ENCODE measurements at regions not wholly inside any gene's neighbourhood (a gene's known extent, or its start where the extent isn't known, plus 50 kb on each side); places are given as distances from the start of the nearest gene placed in this dataset.

DNA sequence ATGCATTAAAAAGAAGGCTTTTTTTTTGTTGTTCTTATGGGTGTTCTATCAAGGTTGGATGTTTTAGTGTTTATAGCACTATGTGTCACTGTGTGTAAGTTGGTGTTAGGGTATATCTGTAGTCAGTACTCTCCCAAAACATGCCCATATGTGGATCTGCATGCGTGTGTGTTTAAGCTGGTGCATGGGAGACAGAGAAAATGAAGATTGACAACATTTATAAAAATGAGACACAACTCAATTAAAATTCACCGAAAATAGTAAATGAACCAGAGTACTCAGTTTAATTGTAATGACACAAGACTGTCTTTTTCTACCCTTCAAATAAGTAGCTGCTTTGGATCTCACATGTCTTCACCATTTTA lies 323.4 kb downstream of the TMEM161B start:
- ATAC-seq (no peak), DNase-seq (ENCODE audit: low spot score) (no peak)
- Histone ChIP-seq H3K4me3 (no peak overlapping the region), H3F3A (replicated peaks; ENCODE audit: low read depth) (no peaks in the 10 kb centered on the region), H3K4me1 (ENCODE audit: insufficient read depth) (peaks cover 38% of the 10 kb centered on the region), H3K4me2 (peak overlapping the region; percentile 12; the same call in 1 of the 2 replicates), H3K9me2 (ENCODE audit: insufficient read depth) (no peaks in the 10 kb centered on the region; the same call in 1 of the 2 replicates), H3K36me3 (ENCODE audit: insufficient read depth) (no peaks in the 10 kb centered on the region), H3K27me3 (ENCODE audit: insufficient read depth) (no peaks in the 10 kb centered on the region), H3K27ac (ENCODE audit: low read depth) (no peak overlapping the region), H2AFZ (no peak overlapping the region), H3K79me2 (replicated peaks; ENCODE audit: insufficient read depth) (no peaks in the 10 kb centered on the region), H4K20me1 (replicated peaks; ENCODE audit: insufficient read depth) (no peaks in the 10 kb centered on the region)
- H3K27ac Mint-ChIP-seq, result no peak overlapping the region
- no peaks in the 10 kb centered on the region for H3K27me3 Mint-ChIP-seq (ENCODE audit: insufficient read depth, low read depth, poor library complexity)
- no peaks in the 10 kb centered on the region for H3K9me3 Mint-ChIP-seq
- no peak for TF ChIP-seq EZH2 (IDR thresholded peaks at IDR 0.05; ENCODE audit: low read depth, unreplicated experiment)
- TF ChIP-seq EZH2phosphoT487 (IDR thresholded peaks at IDR 0.05; ENCODE audit: unreplicated experiment), result no peak
- TF ChIP-seq, protein P1, sequence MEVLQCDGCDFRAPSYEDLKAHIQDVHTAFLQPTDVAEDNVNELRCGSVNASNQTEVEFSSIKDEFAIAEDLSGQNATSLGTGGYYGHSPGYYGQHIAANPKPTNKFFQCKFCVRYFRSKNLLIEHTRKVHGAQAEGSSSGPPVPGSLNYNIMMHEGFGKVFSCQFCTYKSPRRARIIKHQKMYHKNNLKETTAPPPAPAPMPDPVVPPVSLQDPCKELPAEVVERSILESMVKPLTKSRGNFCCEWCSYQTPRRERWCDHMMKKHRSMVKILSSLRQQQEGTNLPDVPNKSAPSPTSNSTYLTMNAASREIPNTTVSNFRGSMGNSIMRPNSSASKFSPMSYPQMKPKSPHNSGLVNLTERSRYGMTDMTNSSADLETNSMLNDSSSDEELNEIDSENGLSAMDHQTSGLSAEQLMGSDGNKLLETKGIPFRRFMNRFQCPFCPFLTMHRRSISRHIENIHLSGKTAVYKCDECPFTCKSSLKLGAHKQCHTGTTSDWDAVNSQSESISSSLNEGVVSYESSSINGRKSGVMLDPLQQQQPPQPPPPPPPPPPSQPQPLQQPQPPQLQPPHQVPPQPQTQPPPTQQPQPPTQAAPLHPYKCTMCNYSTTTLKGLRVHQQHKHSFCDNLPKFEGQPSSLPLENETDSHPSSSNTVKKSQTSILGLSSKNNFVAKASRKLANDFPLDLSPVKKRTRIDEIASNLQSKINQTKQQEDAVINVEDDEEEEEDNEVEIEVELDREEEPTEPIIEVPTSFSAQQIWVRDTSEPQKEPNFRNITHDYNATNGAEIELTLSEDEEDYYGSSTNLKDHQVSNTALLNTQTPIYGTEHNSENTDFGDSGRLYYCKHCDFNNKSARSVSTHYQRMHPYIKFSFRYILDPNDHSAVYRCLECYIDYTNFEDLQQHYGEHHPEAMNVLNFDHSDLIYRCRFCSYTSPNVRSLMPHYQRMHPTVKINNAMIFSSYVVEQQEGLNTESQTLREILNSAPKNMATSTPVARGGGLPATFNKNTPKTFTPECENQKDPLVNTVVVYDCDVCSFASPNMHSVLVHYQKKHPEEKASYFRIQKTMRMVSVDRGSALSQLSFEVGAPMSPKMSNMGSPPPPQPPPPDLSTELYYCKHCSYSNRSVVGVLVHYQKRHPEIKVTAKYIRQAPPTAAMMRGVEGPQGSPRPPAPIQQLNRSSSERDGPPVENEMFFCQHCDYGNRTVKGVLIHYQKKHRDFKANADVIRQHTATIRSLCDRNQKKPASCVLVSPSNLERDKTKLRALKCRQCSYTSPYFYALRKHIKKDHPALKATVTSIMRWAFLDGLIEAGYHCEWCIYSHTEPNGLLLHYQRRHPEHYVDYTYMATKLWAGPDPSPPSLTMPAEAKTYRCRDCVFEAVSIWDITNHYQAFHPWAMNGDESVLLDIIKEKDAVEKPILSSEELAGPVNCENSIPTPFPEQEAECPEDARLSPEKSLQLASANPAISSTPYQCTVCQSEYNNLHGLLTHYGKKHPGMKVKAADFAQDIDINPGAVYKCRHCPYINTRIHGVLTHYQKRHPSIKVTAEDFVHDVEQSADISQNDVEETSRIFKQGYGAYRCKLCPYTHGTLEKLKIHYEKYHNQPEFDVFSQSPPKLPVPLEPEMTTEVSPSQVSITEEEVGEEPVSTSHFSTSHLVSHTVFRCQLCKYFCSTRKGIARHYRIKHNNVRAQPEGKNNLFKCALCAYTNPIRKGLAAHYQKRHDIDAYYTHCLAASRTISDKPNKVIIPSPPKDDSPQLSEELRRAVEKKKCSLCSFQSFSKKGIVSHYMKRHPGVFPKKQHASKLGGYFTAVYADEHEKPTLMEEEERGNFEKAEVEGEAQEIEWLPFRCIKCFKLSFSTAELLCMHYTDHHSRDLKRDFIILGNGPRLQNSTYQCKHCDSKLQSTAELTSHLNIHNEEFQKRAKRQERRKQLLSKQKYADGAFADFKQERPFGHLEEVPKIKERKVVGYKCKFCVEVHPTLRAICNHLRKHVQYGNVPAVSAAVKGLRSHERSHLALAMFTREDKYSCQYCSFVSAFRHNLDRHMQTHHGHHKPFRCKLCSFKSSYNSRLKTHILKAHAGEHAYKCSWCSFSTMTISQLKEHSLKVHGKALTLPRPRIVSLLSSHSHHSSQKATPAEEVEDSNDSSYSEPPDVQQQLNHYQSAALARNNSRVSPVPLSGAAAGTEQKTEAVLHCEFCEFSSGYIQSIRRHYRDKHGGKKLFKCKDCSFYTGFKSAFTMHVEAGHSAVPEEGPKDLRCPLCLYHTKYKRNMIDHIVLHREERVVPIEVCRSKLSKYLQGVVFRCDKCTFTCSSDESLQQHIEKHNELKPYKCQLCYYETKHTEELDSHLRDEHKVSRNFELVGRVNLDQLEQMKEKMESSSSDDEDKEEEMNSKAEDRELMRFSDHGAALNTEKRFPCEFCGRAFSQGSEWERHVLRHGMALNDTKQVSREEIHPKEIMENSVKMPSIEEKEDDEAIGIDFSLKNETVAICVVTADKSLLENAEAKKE (CRISPR knock-in tag; IDR thresholded peaks at IDR 0.05), result no peak
- TF ChIP-seq NANOG (IDR thresholded peaks at IDR 0.05; ENCODE audit: borderline replicate concordance), result no peak
- TF ChIP-seq, protein P2, sequence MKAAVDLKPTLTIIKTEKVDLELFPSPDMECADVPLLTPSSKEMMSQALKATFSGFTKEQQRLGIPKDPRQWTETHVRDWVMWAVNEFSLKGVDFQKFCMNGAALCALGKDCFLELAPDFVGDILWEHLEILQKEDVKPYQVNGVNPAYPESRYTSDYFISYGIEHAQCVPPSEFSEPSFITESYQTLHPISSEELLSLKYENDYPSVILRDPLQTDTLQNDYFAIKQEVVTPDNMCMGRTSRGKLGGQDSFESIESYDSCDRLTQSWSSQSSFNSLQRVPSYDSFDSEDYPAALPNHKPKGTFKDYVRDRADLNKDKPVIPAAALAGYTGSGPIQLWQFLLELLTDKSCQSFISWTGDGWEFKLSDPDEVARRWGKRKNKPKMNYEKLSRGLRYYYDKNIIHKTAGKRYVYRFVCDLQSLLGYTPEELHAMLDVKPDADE (IDR thresholded peaks at IDR 0.05), result no peak
- TF ChIP-seq, protein P3, sequence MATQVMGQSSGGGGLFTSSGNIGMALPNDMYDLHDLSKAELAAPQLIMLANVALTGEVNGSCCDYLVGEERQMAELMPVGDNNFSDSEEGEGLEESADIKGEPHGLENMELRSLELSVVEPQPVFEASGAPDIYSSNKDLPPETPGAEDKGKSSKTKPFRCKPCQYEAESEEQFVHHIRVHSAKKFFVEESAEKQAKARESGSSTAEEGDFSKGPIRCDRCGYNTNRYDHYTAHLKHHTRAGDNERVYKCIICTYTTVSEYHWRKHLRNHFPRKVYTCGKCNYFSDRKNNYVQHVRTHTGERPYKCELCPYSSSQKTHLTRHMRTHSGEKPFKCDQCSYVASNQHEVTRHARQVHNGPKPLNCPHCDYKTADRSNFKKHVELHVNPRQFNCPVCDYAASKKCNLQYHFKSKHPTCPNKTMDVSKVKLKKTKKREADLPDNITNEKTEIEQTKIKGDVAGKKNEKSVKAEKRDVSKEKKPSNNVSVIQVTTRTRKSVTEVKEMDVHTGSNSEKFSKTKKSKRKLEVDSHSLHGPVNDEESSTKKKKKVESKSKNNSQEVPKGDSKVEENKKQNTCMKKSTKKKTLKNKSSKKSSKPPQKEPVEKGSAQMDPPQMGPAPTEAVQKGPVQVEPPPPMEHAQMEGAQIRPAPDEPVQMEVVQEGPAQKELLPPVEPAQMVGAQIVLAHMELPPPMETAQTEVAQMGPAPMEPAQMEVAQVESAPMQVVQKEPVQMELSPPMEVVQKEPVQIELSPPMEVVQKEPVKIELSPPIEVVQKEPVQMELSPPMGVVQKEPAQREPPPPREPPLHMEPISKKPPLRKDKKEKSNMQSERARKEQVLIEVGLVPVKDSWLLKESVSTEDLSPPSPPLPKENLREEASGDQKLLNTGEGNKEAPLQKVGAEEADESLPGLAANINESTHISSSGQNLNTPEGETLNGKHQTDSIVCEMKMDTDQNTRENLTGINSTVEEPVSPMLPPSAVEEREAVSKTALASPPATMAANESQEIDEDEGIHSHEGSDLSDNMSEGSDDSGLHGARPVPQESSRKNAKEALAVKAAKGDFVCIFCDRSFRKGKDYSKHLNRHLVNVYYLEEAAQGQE (IDR thresholded peaks at IDR 0.05; ENCODE audit: unreplicated experiment), result no peak
- H3K4me1 Mint-ChIP-seq, result peaks cover 29% of the 10 kb centered on the region
- no peak overlapping the region for H3K4me3 Mint-ChIP-seq
- no peaks in the 10 kb centered on the region for H3K36me3 Mint-ChIP-seq (ENCODE audit: low read depth)

Measured in GM23338 (cell line).